ENCODE measurements at regions not wholly inside any gene's neighbourhood (a gene's known extent, or its start where the extent isn't known, plus 50 kb on each side); places are given as distances from the start of the nearest gene placed in this dataset.
"Not testable (repeated sequence)": the region's sequence is repeated elsewhere in the genome, so short reads cannot be mapped to it uniquely, and the experiment has no call there.

DNA sequence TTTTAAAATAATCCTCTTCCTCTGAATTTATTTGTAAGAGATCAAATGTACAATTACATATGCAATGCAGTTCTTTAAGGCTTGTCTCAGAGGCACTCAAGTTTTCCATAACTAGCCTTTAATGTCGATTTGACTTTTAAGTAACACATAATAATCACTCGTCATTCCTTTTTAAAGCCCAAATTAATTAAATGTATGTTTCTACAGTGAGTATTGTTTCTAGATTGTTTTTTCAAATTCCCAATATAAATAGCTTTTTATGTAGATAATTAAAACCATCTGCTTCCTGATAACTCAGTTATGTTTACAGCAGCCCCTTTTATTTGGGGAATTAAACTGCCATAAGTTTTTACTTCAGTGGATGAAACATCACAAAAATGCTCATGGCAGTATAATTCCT is 185.1 kb downstream of the ETNK1 start:
- peak in 1 of 2 donors; percentile 29 for DNase-seq

DNA sequence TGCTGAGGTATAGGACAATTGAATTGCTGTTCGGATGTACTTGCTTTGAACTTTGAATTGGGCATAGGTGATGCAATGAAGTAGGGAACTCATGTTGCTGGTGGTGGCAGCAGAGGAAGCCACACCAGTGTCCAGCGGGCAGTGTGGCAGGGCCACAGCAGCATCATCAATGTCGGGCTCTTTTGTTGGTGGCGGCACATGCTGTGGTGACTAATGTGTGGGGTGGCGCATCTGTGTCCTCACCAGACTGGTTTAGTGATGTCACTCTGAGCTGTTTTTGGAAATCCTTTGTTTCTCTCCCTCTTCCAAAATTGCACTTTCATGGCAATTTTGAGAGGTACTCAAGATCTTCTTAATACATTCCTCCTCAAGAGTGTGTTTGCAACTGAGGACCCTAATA is 187.6 kb downstream of the ETNK1 start:
- DNase-seq = no peak

DNA sequence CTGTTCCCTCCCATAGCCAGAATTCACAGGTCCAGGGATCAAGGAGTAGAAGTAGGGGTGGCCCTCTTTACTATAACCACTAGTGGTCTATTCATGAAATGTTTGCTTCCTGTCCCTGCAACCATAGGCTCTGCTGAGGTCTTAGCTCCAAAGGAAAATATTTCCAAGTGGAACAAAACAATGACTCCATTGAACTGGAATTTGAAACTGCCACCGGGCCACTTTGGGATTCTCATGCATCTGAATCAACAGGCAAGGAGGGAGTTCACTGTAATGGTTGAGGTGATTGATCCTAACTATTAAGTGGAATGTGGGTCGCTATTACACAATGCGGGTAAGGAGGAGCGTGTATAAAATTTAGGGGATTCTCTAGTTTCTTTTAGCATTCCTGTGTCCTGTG is 197.0 kb downstream of the ETNK1 start:
- DNase-seq = no peak

DNA sequence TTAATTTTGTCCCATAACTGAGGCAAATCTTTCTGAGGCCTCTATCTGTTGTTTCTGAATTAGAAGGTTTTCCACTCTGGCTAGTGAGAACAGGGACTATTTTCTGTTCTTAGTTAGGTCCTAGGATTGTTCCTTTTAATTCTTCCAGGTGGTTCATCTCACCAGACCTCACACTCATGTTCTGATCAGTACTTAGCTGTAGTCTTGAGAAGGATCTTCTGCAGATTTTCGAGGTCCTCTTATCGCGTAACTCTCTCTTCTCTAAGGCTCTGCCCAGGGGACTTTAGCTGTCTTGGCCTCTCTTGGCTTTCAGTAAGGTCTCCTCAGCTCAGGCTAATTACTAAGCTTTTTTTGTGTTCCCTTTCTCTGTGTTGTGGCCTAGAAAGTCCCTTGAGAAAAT is 201.1 kb downstream of the ETNK1 start:
- peak; percentile 8 to 13 for DNase-seq

DNA sequence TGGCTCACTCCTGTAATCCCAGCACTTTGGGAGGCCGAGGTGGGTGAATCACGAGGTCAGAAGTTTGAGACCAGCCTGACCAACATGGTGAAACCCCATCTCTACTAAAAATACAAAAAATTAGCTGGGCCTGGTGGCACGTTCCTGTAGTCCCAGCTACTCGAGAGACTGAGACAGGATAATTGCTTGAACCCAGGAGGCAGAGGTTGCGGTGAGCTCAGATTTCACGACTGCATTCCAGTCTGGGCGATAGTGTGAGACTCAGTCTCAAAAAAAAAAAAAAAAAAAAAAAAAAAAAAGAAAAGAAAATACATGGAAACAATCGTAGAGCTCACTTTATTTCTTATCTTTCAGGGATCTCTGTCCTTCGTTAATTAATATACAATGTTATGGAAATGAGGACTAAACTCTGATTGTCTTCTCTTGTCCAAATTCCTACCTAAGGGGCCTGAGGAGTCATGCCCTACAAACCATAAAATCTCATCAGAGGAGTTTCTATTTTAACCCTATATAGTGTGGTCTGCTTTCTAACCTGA is 201.5 kb downstream of the ETNK1 start:
- DNase-seq = not testable (repeated sequence)

DNA sequence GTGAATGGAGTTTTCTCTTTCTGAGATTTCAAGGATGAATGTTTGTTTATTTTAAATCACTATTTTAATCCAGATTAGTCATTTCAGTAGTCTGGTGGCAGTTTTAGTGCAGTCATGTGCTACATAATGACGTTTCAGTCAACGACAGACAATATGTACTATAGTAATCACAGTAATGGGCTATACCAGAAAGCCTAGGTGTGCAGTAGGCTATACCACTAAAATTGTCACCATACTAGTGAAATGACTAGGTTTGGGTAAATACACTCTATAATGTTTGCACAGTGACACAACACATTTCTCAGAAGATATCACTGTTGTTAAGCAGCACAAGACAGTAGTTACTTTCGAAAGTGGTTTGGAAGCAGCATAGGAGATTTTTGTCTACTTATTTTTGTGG is 203.1 kb downstream of the ETNK1 start:
- DNase-seq = no peak

DNA sequence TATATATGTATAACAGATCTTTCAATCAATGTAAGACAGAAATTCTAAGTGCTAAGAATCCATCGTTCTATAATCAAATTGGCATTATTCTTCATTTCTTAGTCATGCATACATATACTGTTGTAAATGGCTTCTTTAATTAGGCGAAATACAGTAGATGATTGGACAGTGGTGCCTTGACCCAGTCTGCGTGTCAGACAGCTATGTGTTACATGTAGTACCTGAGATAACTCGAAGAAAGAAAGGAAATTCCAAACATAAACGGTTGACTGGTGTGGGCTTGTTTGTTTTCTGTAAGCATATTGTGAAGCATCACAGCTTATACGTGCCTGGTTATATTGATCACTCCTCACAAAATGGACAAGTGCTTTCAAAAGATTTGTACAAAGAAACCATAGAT is 210.5 kb downstream of the ETNK1 start:
- DNase-seq = no peak

DNA sequence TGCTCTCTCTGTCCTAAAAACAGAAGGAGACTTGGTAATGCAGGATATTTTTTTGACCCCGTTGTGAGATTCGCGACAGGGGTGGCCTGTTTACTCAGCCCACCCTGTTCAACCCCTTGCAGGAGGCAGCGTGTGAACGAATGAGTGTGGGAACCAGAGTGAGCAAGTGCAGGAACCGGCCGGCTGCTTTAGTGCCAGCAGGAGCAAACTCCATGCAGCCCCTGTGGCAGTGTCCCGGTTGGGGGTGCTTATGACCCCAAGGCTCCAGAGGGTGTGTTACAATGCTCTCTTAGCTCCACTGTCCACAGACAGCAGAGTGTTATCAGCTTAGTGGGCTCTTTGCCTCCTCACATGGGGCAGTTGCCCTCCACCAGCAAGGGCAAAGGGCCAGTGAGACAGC is 225.2 kb downstream of the ETNK1 start:
- no peak for DNase-seq

DNA sequence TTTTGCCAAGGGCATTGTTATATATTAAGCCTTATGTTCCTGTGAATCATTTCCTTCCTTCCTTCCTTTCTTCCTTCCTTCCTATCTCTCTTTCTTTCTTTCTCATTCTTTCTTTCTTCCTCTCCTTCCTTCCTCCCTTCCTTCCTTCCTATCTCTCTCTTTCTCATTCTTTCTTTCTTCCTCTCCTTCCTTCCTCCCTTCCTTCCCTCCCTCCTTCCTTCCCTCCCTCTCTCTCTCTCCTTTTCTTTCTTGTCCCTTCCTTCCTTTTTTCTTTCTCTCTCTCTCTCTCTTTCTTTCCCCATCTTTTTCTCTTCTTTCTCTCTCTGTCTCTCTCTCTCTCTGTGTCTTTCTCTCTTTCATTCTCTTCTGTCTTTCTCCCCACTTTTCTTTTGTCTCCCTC is 226.6 kb downstream of the ETNK1 start:
- DNase-seq = no peak

DNA sequence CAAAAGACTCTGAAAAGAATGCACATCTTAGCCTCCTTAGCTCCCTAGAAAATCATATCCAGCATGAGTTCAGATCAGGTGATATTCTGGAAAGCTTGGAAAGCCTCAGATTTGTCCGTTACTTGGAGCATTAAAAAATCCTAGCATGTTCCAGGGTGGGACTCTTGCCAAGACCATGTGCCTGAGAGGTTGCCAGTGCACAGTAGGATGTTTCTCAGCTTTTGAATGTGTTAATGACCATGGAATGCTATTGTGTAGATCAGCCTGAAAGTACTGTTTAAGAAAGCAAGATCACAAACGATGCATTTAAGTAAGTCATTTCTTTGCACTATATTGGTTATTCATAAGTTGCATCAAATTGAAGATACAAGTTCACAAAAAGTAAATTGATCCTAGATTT is 230.5 kb downstream of the ETNK1 start:
- DNase-seq = no peak

DNA sequence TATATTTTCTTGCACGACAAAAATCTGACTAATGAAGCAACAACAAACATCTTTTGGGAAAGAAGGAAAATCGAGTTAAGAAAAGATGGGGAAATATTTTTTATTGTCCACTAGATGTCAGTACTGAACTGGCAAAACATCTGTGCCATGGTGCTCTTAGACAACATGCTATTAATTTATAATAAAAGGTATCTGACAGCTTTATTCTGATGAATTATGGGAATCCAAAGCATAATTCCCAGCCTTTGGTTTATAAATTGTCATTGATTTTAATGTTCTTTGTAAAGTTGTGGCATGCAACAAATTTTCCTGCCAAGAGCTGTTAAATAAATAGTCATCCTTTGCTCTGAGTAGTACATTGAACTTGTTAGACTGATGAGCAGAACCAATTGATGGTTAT is 231.2 kb downstream of the ETNK1 start:
- peak; percentile 15 to 21 for DNase-seq

DNA sequence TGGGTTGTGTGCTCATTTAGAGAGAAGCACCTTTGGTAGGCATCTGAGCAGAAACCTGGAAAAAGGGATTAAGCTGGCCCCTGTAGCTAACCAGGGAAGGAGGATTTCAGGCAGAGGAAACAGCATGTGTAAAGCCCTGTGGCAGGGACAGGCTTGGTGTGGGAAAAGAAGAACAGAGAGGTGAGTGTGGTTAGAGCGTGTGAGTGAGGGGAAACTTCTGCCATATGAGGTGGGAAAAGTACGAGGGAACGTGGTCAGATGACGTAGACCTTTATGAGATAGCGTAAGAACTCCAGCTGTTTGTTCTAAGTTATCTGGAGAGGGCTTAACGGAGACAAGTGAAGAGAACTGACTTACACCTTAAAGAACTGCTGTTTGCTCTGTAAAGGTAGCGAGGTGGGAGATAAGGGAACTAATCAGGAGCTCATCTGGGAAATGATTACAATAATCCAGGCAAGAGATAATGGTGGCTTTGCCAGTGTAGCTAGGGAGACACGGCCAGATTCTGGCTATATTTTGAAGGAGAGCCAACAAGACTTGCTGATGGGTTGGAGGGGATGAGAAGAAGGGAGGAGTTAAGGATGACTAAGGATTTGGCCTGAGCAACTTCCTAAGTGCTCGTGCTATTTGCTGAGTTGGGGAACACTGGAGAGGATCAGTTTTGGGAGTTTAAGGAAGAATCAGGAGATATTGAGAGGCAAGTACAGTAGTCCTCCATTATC is 234.0 kb downstream of the ETNK1 start:
- DNase-seq = no peak

DNA sequence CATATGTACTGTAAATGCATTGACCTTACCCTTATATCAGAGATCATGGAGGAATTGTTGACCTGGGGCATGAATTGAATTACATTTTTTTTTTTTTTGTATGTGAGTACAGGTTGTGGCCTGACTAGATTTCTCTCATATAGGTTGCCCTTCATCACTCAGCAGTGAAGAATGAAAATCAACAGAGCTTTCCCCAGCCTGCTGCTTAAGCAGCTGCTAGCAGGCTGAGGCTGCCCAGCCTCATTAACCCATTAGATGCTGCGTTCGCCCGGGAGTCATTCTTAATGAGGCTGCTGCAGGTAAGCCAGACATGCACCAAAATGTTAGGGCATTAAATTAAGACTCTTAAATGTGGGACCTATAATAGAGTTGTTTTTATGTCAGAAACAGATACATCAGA is 236.0 kb downstream of the ETNK1 start:
- DNase-seq = no peak

DNA sequence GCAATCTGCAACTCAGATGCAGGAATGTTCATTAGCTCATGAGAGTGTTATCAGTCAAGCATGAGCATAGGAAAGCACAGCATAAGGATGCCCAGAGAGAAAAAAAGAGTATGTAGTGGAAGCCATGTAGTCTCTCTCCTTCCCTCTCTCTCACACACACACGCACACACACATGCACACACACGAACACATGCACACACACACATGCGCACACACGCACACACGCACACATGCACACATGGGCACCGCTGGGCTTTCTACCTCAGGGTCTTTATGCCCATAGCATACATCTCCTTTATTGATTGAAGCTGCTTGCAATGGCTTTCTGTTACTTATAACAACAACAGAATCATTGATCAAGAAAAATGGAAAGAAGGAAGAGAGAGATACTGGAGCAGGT is 240.9 kb downstream of the ETNK1 start:
- DNase-seq = no peak

DNA sequence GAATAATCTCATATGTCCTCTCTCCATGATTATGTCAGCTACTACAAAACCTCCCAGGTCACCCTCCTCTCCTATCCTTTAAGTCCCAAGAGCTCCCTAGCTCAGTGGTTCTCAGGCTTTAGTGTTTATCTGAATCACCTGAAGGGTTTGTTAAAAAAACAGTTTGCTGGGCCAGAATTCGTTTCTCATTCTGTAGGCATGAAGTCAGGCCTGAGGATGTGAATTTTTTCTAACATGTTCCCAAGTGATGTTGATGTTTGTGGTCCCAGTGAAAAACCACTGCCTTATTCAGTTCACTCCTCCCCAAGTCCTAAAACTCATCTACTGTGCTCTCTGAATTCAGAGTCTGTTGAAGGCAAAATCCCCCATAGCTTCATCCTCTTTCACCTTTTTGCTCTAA is 241.4 kb downstream of the ETNK1 start:
- DNase-seq = no peak

DNA sequence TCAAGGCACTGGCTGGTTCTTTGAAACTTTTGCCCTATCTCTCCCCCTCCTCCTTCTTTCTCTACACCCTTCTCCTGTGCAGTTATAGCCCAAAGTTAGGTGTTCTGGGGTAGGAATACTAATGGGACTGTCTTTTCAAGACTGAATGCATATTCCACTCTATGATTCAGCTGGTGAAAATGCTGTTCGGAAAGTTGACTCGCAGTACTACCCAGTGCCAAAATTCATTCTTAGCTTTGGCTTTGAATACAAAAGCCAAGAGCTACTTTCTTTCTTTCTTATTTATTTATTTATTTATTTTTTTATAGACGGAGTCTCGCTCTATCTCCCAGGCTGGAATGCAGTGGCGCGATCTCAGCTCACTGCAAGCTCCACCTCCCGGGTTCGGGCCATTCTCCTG is 249.2 kb downstream of the ETNK1 start:
- DNase-seq = no peak

DNA sequence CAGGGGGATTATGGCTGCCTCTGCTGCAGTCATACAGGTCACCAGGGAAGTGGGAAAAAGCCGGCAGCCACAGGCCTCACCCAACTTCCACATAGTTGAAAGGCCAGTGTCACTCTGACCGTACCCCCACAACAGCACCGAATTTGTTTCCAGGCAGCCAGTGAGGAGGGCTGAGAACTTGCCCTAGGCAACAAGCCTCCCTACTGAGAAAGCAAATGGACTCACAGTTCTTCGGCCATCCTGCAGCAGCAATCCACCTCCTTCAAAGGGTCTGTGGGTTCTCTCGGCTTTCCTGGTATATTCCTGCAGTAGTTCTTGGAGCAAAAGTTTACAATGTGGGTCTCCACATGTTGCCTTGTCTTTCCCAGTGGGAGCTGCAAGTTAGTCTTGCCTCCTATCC is 251.3 kb downstream of the ETNK1 start:
- DNase-seq = no peak

DNA sequence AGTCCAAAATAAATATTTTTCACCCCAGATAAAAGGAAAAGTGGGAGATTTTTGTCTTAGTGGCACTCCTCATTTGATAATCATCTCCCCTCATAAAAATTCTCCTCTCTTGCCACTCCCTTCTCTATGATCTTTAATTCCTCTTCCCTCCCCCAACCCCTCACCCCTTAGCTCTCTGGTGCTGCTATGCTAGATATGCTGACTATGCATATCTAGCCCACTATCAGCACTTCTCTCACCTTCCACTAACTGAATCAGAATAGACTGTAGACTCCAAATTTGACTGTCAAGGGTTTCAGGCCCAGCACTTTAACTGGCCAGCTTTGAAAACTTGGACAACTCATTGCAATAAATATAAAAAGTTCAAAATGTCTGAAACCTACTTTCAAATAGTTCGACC is 254.2 kb downstream of the ETNK1 start:
- DNase-seq = no peak

DNA sequence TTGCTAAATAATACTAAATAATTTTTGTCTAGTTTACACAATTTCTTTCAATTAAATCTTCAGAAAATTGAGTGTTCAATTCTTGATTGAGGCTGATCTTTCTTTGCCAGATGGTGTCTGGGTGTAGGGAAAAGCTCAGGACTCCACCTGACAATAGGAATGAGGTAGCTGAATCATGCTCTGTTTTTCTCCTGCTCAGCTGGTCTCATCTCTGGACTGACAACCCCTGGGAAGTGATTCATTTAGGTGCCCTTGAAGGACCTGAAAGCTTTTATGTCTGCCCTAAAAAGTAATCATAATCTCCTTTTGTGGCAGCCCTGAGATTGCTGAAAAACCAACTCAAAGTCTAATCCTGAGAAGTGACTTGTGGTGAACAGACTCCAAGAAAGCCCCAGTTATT is 255.4 kb downstream of the ETNK1 start:
- no peak for DNase-seq

DNA sequence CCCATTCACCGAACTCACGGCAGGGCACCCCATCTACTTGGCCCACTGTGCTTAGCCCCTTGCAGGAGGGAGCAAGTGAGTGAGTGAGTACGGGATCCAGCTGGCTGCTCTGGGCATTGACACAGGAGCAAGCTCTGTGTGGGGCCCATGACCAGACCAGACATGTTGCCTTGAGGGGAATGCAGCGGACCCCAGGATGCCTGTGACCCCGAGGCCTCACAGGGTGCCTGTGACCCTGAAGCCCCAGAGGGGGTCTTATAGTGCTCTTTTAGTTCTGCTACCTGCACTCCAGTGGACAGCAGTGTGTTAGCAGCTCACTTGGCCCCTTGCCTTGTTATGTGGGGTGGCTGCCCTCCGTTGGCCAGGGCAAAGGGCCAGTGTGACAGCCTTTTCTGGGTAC is 255.8 kb downstream of the ETNK1 start:
- DNase-seq = no peak

DNA sequence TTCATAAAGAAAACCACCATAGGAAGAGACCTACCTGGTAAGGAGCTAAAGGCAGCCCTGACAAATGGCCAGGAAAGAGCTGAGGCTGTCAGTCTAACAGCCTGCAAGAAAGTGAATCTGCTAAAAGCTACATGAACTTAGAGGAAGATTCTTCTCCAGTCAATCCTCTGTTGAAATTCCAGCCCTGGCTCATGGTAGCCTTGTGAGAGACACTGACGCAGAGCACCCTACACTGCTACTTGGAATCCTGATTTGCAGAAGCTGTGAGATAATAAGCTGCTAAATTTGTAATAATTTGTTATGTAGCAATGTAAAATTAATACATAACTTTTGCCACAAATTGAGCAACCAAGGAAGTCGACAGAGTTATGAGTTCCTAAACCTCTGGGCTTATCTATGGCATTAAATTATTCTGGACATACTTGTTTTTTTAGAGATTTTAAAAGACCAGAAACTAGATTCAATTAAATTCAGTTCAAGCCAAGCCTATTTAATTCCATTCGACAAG is 257.0 kb downstream of the ETNK1 start:
- no peak for DNase-seq

DNA sequence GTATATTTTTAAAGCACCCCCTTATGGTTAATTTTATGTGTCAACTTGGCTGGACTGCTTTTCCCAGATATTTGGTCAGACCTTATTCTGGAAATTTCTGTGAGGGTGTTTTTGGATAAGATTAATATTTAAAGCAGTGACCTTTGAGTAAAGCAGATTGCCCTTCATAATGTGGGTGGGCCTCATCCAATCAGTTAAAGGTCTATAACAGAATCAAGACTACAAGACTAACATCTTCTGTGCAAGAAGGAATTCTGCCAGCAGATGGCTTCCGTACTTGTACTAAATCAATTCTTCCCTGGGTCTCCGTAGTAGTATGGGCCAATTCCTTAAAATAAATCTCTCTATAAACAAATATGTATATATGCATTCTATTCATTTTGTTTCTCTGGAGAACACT is 257.6 kb downstream of the ETNK1 start:
- no peak for DNase-seq

DNA sequence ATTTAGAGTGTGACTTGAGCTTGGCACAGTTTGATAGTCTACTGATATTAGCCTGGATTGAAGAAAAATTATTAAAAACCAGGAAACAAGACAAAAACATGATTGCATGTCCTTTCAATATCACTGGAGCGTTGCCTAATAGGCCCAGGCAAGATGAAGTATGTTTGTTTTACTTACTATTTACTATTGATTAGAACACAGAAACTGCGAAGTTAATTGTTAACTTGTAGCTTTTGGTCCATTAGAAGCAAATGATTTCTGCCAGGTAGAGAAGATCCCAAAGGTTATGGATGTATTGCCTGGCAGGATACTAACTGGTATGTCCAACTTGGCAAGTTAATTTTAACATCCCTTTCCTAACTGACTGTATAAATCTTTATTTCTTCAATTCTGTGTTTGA is 268.9 kb downstream of the ETNK1 start:
- no peak for DNase-seq

DNA sequence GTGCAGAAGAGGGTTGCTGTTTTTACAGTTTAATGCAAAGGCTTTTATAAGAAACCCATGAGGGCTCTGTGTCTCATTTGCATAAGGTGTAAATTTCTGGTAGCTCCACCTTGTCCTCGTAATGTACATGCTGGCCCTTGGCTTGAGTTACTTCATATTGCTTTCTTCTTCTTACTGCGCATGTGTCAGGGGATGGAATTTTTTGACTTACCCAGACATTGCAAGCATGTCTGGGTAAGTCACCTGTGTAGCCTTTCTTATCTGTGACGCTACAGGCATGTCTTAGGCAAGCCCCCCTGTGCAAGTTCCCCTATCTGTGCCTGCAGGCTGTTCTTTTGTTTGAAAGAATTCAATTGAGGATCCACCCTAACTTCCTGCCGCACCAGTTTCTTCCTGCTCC is 274.2 kb downstream of the ETNK1 start:
- no peak for DNase-seq
